HCT116 (cell line): ENCODE measurements at regions not wholly inside any gene's neighbourhood (a gene's known extent, or its start where the extent isn't known, plus 50 kb on each side); places are given as distances from the start of the nearest gene placed in this dataset.

Experiments
- ATAC-seq: fragments of 200-7000 bp; cut with Tn5 transposase; 2 replicates; pipeline ENCODE4 v1.9.1; 2020; ENCODE audit warnings: mild to moderate bottlenecking, moderate library complexity
- BruUV-seq: library from RNA; stranded (reverse); fragments of 400-500 nt; replicated peaks from 2 replicates; lab custom pipeline; 2021; lab: Mats Ljungman, UMichigan
- CTCF ChIA-PET: fragments of 300-600 bp; sonication (Branson Sonifier 250); formaldehyde crosslinking; loops from one replicate; lab custom pipeline; 2021; ENCODE audit warnings: antibody characterized with exemption; lab: Charles Lee
- POLR2A ChIA-PET: fragments of 300-600, 350-600 bp; sonication (Branson Sonifier 250); formaldehyde crosslinking; loops from one replicate; lab custom pipeline; 2021; ENCODE audit warnings: antibody characterized with exemption; lab: Charles Lee
- RAD21 ChIA-PET, 2 experiments: fragments of 300-600 bp; sonication (Branson Sonifier 250); formaldehyde crosslinking; loops; one replicate each; lab custom pipeline; 2023; ENCODE audit warnings: low total read pairs in 2 of 2; ENCODE audit not compliant: uncharacterized antibody in 2 of 2, unreplicated experiment in 2 of 2, low non-redundant PET in 1 of 2; lab: Charles Lee
- DNase-seq: peaks from one replicate; pipeline ENCODE4 v3.0.0-alpha.2; 2010; ENCODE audit warnings: low read depth, low spot score
- H2AFZ ChIP-seq: fragments of 200-600 bp; shearing (Covaris generic), sonication (generic); 2 replicates; pipeline ENCODE4 v1.6.1; 2017; ENCODE audit warnings: low read depth, mixed run types, mixed read lengths, antibody characterized with exemption, low read length; ENCODE audit not compliant: poor library complexity, severe bottlenecking
- H3K27ac ChIP-seq: 2 replicates; pipeline ENCODE4 v1.5.1; 2012; ENCODE audit warnings: low read depth, low read length
- H3K27me3 ChIP-seq: fragments of 200-600 bp; sonication (generic); 2 replicates; pipeline ENCODE4 v1.6.1; 2016; ENCODE audit warnings: mixed run types, low read length, mixed read lengths; ENCODE audit not compliant: insufficient read depth
- H3K36me3 ChIP-seq, 2 experiments: fragments of 200-500 bp in 1 of 2; fragments of 200-600 bp in 1 of 2; sonication (Bioruptor generic) in 1 of 2; sonication (generic) in 1 of 2; 2 replicates each; pipeline versions ENCODE4 v1.5.1 to v1.6.1; 2014 to 2016; ENCODE audit warnings: low read length in 2 of 2, inconsistent platforms in 1 of 2, mixed read lengths in 1 of 2, mixed run types in 1 of 2; ENCODE audit not compliant: insufficient read depth in 2 of 2, control insufficient read depth in 1 of 2
- H3K4me1 ChIP-seq, 2 experiments: fragments of 200-600 bp in 1 of 2; sonication (generic) in 1 of 2; 2 replicates each; pipeline versions ENCODE4 v1.5.1 to v1.6.1; 2012 to 2017; ENCODE audit warnings: low read length in 2 of 2, inconsistent platforms in 1 of 2, mild to moderate bottlenecking in 1 of 2, mixed read lengths in 1 of 2, mixed run types in 1 of 2, moderate library complexity in 1 of 2; ENCODE audit not compliant: insufficient read depth in 2 of 2, control insufficient read depth in 1 of 2
- H3K4me2 ChIP-seq: fragments of 200-600 bp; sonication (generic); 2 replicates; pipeline ENCODE4 v1.6.1; 2017; ENCODE audit warnings: mixed run types, low read length, mixed read lengths
- H3K4me3 ChIP-seq, 2 experiments: fragments of 200-600 bp in 1 of 2; sonication (generic) in 1 of 2; replicated peaks in 1 of 2; 2 replicates each; pipeline ENCODE4 v1.5.1; 2011 to 2016; ENCODE audit warnings: low read length in 2 of 2, control low read depth in 1 of 2, low read depth in 1 of 2, mild to moderate bottlenecking in 1 of 2, mixed read lengths in 1 of 2, mixed run types in 1 of 2
- H3K79me2 ChIP-seq: fragments of 200-600 bp; sonication (generic); 2 replicates; pipeline ENCODE4 v1.6.1; 2017; ENCODE audit warnings: mild to moderate bottlenecking, mixed run types, low read length, moderate library complexity, mixed read lengths; ENCODE audit not compliant: insufficient read depth
- H3K9ac ChIP-seq: fragments of 200-600 bp; sonication (generic); 2 replicates; pipeline ENCODE4 v1.6.1; 2016; ENCODE audit warnings: low read length, mixed read lengths
- H3K9me2 ChIP-seq: fragments of 200-600 bp; sonication (generic), shearing (Covaris generic); 2 replicates; pipeline ENCODE4 v1.6.1; 2017; ENCODE audit warnings: mixed run types, mild to moderate bottlenecking, moderate library complexity; ENCODE audit not compliant: insufficient read depth
- H3K9me3 ChIP-seq, 2 experiments: fragments of 200-500 bp in 1 of 2; fragments of 200-600 bp in 1 of 2; sonication (Bioruptor generic) in 1 of 2; sonication (generic) in 1 of 2; 2 replicates each; pipeline ENCODE4 v1.6.1; 2014 to 2017; ENCODE audit warnings: low read length in 2 of 2, mixed read lengths in 2 of 2, inconsistent platforms in 1 of 2, low read depth in 1 of 2, mild to moderate bottlenecking in 1 of 2, mixed run types in 1 of 2, moderate library complexity in 1 of 2; ENCODE audit not compliant: control insufficient read depth in 1 of 2, insufficient read depth in 1 of 2
- H4K20me1 ChIP-seq: fragments of 200-600 bp; sonication (generic), shearing (Covaris generic); 2 replicates; pipeline ENCODE4 v1.6.1; 2017; ENCODE audit warnings: mixed run types, mild to moderate bottlenecking, moderate library complexity; ENCODE audit not compliant: insufficient read depth
- CEBPB ChIP-seq: IDR thresholded peaks from 2 replicates; pipeline ENCODE4 v1.6.1; 2012; ENCODE audit warnings: low read depth
- EZH2 ChIP-seq: fragments of 200-600 bp; sonication (generic); IDR thresholded peaks from 2 replicates; pipeline ENCODE4 v1.6.1; 2017; ENCODE audit warnings: antibody characterized with exemption, mixed run types
- EZH2phosphoT487 ChIP-seq: fragments of 200-600 bp; IDR thresholded peaks from 2 replicates; pipeline ENCODE4 v1.6.1; 2018; ENCODE audit warnings: antibody characterized with exemption, borderline replicate concordance
- FOSL1 ChIP-seq: IDR thresholded peaks from 2 replicates; pipeline ENCODE4 v1.6.1; 2012; ENCODE audit warnings: low read depth
- JUND ChIP-seq: IDR thresholded peaks from 2 replicates; pipeline ENCODE4 v1.6.1; 2012
- POLR2A ChIP-seq: IDR thresholded peaks from 2 replicates; pipeline ENCODE4 v1.7.0; 2011; ENCODE audit warnings: borderline replicate concordance; ENCODE audit not compliant: insufficient read depth, insufficient read length; ENCODE audit errors: extremely low read depth
- SIN3A ChIP-seq: IDR thresholded peaks from 2 replicates; pipeline ENCODE4 v1.6.1; 2012; ENCODE audit warnings: low read depth
- TCF7L2 ChIP-seq: IDR thresholded peaks from 2 replicates; pipeline ENCODE4 v1.7.0; 2011; ENCODE audit warnings: borderline replicate concordance, inconsistent platforms; ENCODE audit not compliant: insufficient read depth, insufficient read length; ENCODE audit errors: extremely low read depth
- intact Hi-C: fragments of 100-400 bp; cut with micrococcal nuclease; formaldehyde crosslinking; loops from 2 replicates; pipeline ENCODE4 v1.10.0; 2022
- TF ChIP-seq, protein P1 (sequence below): IDR thresholded peaks from 2 replicates; pipeline ENCODE4 v1.6.1; 2012
- TF ChIP-seq, protein P2 (sequence below), 3 experiments: fragments of 200-600 bp in 1 of 3; sonication (generic) in 1 of 3; IDR thresholded peaks in 2 of 3; conservative IDR thresholded peaks in 1 of 3; 2 replicates each; pipeline ENCODE4 v1.5.1; 2012 to 2017; ENCODE audit warnings: low read depth in 2 of 3, low read length in 2 of 3, antibody characterized with exemption in 1 of 3, borderline replicate concordance in 1 of 3, control low read depth in 1 of 3, mild to moderate bottlenecking in 1 of 3, mixed read lengths in 1 of 3, mixed run types in 1 of 3, moderate library complexity in 1 of 3; ENCODE audit not compliant: insufficient read depth in 1 of 3
- TF ChIP-seq, protein P3 (sequence below): IDR thresholded peaks from 2 replicates; pipeline ENCODE4 v1.6.1; 2011; ENCODE audit warnings: mild to moderate bottlenecking, low read length, moderate library complexity; ENCODE audit not compliant: insufficient replicate concordance; ENCODE audit errors: extremely low read depth

DNA sequence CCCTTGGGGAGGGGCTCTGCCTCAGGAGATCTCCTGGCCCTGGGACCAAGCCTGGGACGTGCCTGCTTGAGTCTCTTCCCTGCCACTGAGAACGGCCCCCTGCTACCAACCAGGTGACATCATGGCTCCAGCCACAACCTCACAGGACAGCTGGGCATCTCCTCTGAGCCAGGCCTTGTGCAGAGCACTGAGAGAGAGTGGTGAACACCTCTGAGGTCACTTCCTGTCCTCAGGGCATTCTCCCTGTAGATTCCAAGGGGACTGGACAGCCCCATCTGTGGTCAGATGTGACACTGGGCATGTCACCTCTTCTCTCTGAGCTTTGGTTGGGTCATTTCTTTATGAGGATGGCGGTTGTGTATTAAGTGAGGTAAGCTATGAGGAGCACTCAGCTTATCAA lies 172.0 kb downstream of the MELK start:
- Histone ChIP-seq H3K9ac (no peak overlapping the region), H3K4me3 (no peak overlapping the region), H3K27ac (no peak overlapping the region), H3K27me3 (peaks cover 34% of the 10 kb centered on the region), H3K4me2 (no peak overlapping the region), H3K36me3 (no peaks in the 10 kb centered on the region), H4K20me1 (no peaks in the 10 kb centered on the region), H3K9me3 (no peaks in the 10 kb centered on the region), H3K79me2 (no peaks in the 10 kb centered on the region), H2AFZ (no peak overlapping the region), H3K4me1 (no peaks in the 10 kb centered on the region), H3K9me2 (no peaks in the 10 kb centered on the region)
- ATAC-seq (0 out of 2 replicates have a peak, but pooled peaks have one; percentile 36), DNase-seq (no peak)
- CTCF ChIA-PET, result interaction anchor here (1.3 kb wide), 1 partner anchor 16 kb away, joined by 5 read pairs; no protein-coding TSS in a partner anchor
- intact Hi-C loops, result no loop called here
- TF ChIP-seq, protein P1, sequence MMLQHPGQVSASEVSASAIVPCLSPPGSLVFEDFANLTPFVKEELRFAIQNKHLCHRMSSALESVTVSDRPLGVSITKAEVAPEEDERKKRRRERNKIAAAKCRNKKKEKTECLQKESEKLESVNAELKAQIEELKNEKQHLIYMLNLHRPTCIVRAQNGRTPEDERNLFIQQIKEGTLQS, result no peak
- TF ChIP-seq TCF7L2, result no peak
- TF ChIP-seq CEBPB, result no peak
- no peak for TF ChIP-seq POLR2A
- TF ChIP-seq EZH2phosphoT487, result no peak
- TF ChIP-seq EZH2, result no peak
- TF ChIP-seq, protein P2, sequence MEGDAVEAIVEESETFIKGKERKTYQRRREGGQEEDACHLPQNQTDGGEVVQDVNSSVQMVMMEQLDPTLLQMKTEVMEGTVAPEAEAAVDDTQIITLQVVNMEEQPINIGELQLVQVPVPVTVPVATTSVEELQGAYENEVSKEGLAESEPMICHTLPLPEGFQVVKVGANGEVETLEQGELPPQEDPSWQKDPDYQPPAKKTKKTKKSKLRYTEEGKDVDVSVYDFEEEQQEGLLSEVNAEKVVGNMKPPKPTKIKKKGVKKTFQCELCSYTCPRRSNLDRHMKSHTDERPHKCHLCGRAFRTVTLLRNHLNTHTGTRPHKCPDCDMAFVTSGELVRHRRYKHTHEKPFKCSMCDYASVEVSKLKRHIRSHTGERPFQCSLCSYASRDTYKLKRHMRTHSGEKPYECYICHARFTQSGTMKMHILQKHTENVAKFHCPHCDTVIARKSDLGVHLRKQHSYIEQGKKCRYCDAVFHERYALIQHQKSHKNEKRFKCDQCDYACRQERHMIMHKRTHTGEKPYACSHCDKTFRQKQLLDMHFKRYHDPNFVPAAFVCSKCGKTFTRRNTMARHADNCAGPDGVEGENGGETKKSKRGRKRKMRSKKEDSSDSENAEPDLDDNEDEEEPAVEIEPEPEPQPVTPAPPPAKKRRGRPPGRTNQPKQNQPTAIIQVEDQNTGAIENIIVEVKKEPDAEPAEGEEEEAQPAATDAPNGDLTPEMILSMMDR (IDR thresholded peaks at IDR 0.05 in 2 of 3, conservative IDR thresholded peaks at IDR 0.05 in 1 of 3; ENCODE audit: borderline replicate concordance in 1 of 3, insufficient read depth in 1 of 3, low read depth in 2 of 3, low read length in 2 of 3), result no peak
- no peak for TF ChIP-seq JUND
- no TSS peak for BruUV-seq
- POLR2A ChIA-PET, result no interaction called here
- RAD21 ChIA-PET, result no interaction called here

DNA sequence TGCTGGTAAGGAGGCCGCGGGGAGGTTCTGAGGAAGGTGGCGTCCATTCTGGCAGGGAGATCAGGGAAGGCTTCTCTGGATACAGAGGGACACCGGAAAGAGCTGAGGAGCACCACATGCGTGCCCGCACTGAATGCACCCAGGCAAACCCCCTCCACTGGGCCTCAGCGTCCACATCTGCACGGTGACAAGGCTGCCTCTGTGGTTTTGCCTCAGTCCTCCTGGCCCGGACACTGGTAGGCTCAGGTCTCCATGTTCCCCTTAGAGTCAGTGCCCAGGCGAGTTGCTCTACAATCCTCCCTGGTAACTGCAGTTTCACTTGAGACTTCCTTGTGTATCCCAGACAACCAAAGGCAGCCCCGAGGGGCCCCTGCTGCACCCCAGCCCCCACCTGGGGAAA lies 173.3 kb downstream of the MELK start:
- H3K79me2 ChIP-seq, result no peaks in the 10 kb centered on the region
- H3K27ac ChIP-seq, result no peak overlapping the region
- no TSS peak for BruUV-seq
- no peak overlapping the region for H3K4me2 ChIP-seq
- no peaks in the 10 kb centered on the region for H3K4me1 ChIP-seq
- ChIA-PET CTCF (no interaction called here), RAD21 (no interaction called here), POLR2A (no interaction called here)
- H3K9me2 ChIP-seq, result no peaks in the 10 kb centered on the region
- intact Hi-C loops, result no loop called here
- no peaks in the 10 kb centered on the region for H3K36me3 ChIP-seq
- no peak overlapping the region for H3K9ac ChIP-seq
- DNase-seq (no peak), ATAC-seq (no peak)
- H3K27me3 ChIP-seq, result peaks cover 46% of the 10 kb centered on the region
- no peaks in the 10 kb centered on the region for H3K9me3 ChIP-seq
- H2AFZ ChIP-seq, result no peak overlapping the region
- H3K4me3 ChIP-seq, result no peak overlapping the region
- H4K20me1 ChIP-seq, result no peaks in the 10 kb centered on the region
- TF ChIP-seq SIN3A (no peak), JUND (no peak), EZH2phosphoT487 (no peak), FOSL1 (no peak)
- TF ChIP-seq, protein P3, sequence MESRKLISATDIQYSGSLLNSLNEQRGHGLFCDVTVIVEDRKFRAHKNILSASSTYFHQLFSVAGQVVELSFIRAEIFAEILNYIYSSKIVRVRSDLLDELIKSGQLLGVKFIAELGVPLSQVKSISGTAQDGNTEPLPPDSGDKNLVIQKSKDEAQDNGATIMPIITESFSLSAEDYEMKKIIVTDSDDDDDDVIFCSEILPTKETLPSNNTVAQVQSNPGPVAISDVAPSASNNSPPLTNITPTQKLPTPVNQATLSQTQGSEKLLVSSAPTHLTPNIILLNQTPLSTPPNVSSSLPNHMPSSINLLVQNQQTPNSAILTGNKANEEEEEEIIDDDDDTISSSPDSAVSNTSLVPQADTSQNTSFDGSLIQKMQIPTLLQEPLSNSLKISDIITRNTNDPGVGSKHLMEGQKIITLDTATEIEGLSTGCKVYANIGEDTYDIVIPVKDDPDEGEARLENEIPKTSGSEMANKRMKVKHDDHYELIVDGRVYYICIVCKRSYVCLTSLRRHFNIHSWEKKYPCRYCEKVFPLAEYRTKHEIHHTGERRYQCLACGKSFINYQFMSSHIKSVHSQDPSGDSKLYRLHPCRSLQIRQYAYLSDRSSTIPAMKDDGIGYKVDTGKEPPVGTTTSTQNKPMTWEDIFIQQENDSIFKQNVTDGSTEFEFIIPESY, result no peak
- TF ChIP-seq, protein P2 (IDR thresholded peaks at IDR 0.05 in 2 of 3, conservative IDR thresholded peaks at IDR 0.05 in 1 of 3; ENCODE audit: borderline replicate concordance in 1 of 3, insufficient read depth in 1 of 3, low read depth in 2 of 3, low read length in 2 of 3), result no peak
